B cell (primary cell): ENCODE measurements at regions not wholly inside any gene's neighbourhood (a gene's known extent, or its start where the extent isn't known, plus 50 kb on each side); places are given as distances from the start of the nearest gene placed in this dataset.

Experiments used
- ATAC-seq: fragments of 200-7000 bp; cut with Tn5 transposase; one replicate; pipeline ENCODE4 v1.10.0; 2021; ENCODE audit warnings: low read depth, mild to moderate bottlenecking, moderate number of reproducible peaks, moderate library complexity
- CTCF ChIA-PET: fragments of 350-600 bp; sonication (Branson Sonifier 250); formaldehyde crosslinking; loops from one replicate; lab custom pipeline; 2021; ENCODE audit warnings: antibody characterized with exemption, inconsistent platforms; lab: Charles Lee
- POLR2A ChIA-PET: fragments of 350-600 bp; sonication (Branson Sonifier 250); formaldehyde crosslinking; loops from one replicate; lab custom pipeline; 2021; ENCODE audit warnings: antibody characterized with exemption; lab: Charles Lee
- DNase-seq: peaks from one replicate; pipeline ENCODE4 v3.0.0; 2013
- H2AFZ ChIP-seq: 2 replicates; pipeline ENCODE4 v1.6.1; 2012; ENCODE audit warnings: mild to moderate bottlenecking, low read depth, low read length; ENCODE audit not compliant: insufficient read depth, poor library complexity, severe bottlenecking
- H3K27ac ChIP-seq, 2 donors: 1 replicate in 1 of 2; 2 replicates in 1 of 2; pipeline ENCODE4 v1.5.1; 2012 to 2013; ENCODE audit warnings: low read length in 2 of 2, mild to moderate bottlenecking in 2 of 2, moderate library complexity in 1 of 2
- H3K27me3 ChIP-seq, 4 experiments: fragments of 200-600 bp in 1 of 4; sonication (generic) in 1 of 4; replicated peaks in 1 of 4; 1 replicate in 2 of 4; 2 replicates in 2 of 4; pipeline versions ENCODE4 v1.6.1 to v1.7.0; 2013 to 2016; ENCODE audit warnings: low read length in 3 of 4, mild to moderate bottlenecking in 2 of 4, mixed read lengths in 1 of 4, moderate library complexity in 1 of 4; ENCODE audit not compliant: insufficient read depth in 4 of 4, control insufficient read depth in 3 of 4; ENCODE audit errors: control extremely low read depth in 1 of 4
- H3K36me3 ChIP-seq, 2 experiments: replicated peaks in 1 of 2; 1 replicate in 1 of 2; 2 replicates in 1 of 2; pipeline versions ENCODE4 v1.6.1 to v1.7.1; 2013; ENCODE audit warnings: low read length in 1 of 2; ENCODE audit not compliant: insufficient read depth in 2 of 2, control insufficient read depth in 1 of 2; ENCODE audit errors: control extremely low read depth in 1 of 2, extremely low read depth in 1 of 2
- H3K4me1 ChIP-seq, 2 donors: fragments of 200-600 bp in 1 of 2; sonication (generic) in 1 of 2; 1 replicate in 1 of 2; 2 replicates in 1 of 2; pipeline versions ENCODE4 v1.5.1 to v1.6.1; 2013 to 2017; ENCODE audit warnings: low read length in 2 of 2; ENCODE audit not compliant: control insufficient read depth in 2 of 2, insufficient read depth in 2 of 2
- H3K4me2 ChIP-seq: replicated peaks from 2 replicates; pipeline ENCODE3; 2012; ENCODE audit warnings: mild to moderate bottlenecking, low read depth, low read length; ENCODE audit not compliant: poor library complexity, severe bottlenecking
- H3K4me3 ChIP-seq, 5 experiments: fragments of 200-600 bp in 1 of 5; sonication (generic) in 1 of 5; 1 replicate in 3 of 5; 2 replicates in 2 of 5; pipeline versions ENCODE4 v1.5.1 to v1.7.0; 2011 to 2016; ENCODE audit warnings: low read length in 4 of 5, mild to moderate bottlenecking in 4 of 5, low read depth in 2 of 5, control low read depth in 1 of 5, moderate library complexity in 1 of 5; ENCODE audit not compliant: insufficient read depth in 1 of 5; ENCODE audit errors: control extremely low read depth in 1 of 5, extremely low read depth in 1 of 5
- H3K79me2 ChIP-seq: fragments of 200-600 bp; sonication (generic); one replicate; pipeline ENCODE4 v1.6.0; 2016; ENCODE audit warnings: low read length; ENCODE audit not compliant: control insufficient read depth, insufficient read depth
- H3K9ac ChIP-seq: fragments of 200-600 bp; sonication (generic); 2 replicates; pipeline ENCODE4 v1.6.1; 2017; ENCODE audit warnings: mild to moderate bottlenecking, low read length, moderate library complexity
- H3K9me3 ChIP-seq, 3 donors: one replicate each; pipeline versions ENCODE4 v1.6.1 to v1.7.1; 2013; ENCODE audit warnings: low read length in 2 of 3; ENCODE audit not compliant: control insufficient read depth in 2 of 3, insufficient read depth in 1 of 3; ENCODE audit errors: control extremely low read depth in 1 of 3
- H4K20me1 ChIP-seq: 2 replicates; pipeline ENCODE4 v1.6.0; 2012; ENCODE audit warnings: mild to moderate bottlenecking, low read length; ENCODE audit not compliant: insufficient read depth, control insufficient read depth, poor library complexity, severe bottlenecking
- H3K27ac Mint-ChIP-seq: one replicate; pipeline ENCODE4 v1.8.0; 2021; ENCODE audit warnings: mixed read lengths
- H3K27me3 Mint-ChIP-seq: one replicate; pipeline ENCODE4 v1.8.0; 2021; ENCODE audit warnings: mixed read lengths
- H3K4me1 Mint-ChIP-seq: one replicate; pipeline ENCODE4 v1.8.0; 2021; ENCODE audit warnings: mixed read lengths
- H3K4me3 Mint-ChIP-seq: one replicate; pipeline ENCODE4 v1.8.0; 2021; ENCODE audit warnings: mixed read lengths
- H3K9me3 Mint-ChIP-seq: one replicate; pipeline ENCODE4 v1.8.0; 2022; ENCODE audit warnings: mixed read lengths; ENCODE audit not compliant: insufficient read depth
- CTCF ChIP-seq: fragments of 200-600 bp; IDR thresholded peaks from one replicate; pipeline ENCODE4 v1.8.0; 2022; ENCODE audit warnings: antibody characterized with exemption, mild to moderate bottlenecking
- EZH2 ChIP-seq: IDR thresholded peaks from 2 replicates; pipeline ENCODE4 v1.6.1; 2012; ENCODE audit warnings: borderline replicate concordance, low read depth, mild to moderate bottlenecking, moderate library complexity, low read length; ENCODE audit not compliant: insufficient read depth, poor library complexity, severe bottlenecking
- WGBS: methylation state at CpG from one replicate; pipeline ENCODE4 v1.1.5; 2013; ENCODE audit warnings: missing lambda C conversion rate; ENCODE audit not compliant: insufficient coverage; 5-methylcytosine and 5-hydroxymethylcytosine counted together
- intact Hi-C: fragments of 100-400 bp; cut with micrococcal nuclease; formaldehyde crosslinking; loops from one replicate; pipeline ENCODE4 v1.10.0; 2022

- Histone ChIP-seq H3K9ac (no peak overlapping the region), H3K4me2 (no peak overlapping the region), H3K4me1 (no peaks in the 10 kb centered on the region), H3K4me3 (no peak overlapping the region), H4K20me1 (no peaks in the 10 kb centered on the region), H3K36me3 (no peaks in the 10 kb centered on the region), H3K27ac (no peak overlapping the region), H3K9me3 (peaks cover 0 to 10% (median 0%) of the 10 kb centered on the region in 3 donors), H3K27me3 (no peaks in the 10 kb centered on the region), H3K79me2 (no peaks in the 10 kb centered on the region), H2AFZ (no peak overlapping the region)
- POLR2A ChIA-PET = no interaction called here
- ATAC-seq (no peak), DNase-seq (no peak)
- no peaks in the 10 kb centered on the region for H3K27me3 Mint-ChIP-seq
- WGBS = 75% methylated on average over 2 of the region's 2 CpGs
- CTCF ChIA-PET = no interaction called here
- TF ChIP-seq CTCF = no peak
- no peak for TF ChIP-seq EZH2
- no peaks in the 10 kb centered on the region for H3K4me1 Mint-ChIP-seq
- no peaks in the 10 kb centered on the region for H3K9me3 Mint-ChIP-seq
- H3K4me3 Mint-ChIP-seq = no peak overlapping the region
- H3K27ac Mint-ChIP-seq = no peak overlapping the region
- intact Hi-C loops = no loop called here
Measured at GRCh38 chr6:19214231-19214630, 622.9 kb upstream of the ID4 start.

- H3K4me3 Mint-ChIP-seq = no peak overlapping the region
- no peaks in the 10 kb centered on the region for H3K27me3 Mint-ChIP-seq
- no peaks in the 10 kb centered on the region for H3K4me1 Mint-ChIP-seq
- WGBS = no CpG with 5 or more reads among the region's 1 CpG
- ATAC-seq = no peak
- H3K27ac ChIP-seq = no peak overlapping the region
- no peaks in the 10 kb centered on the region for H3K36me3 ChIP-seq
- H3K4me2 ChIP-seq = no peak overlapping the region
- no peak overlapping the region for H3K4me3 ChIP-seq
- H3K9me3 ChIP-seq = no peaks in the 10 kb centered on the region
- H3K4me1 ChIP-seq = no peaks in the 10 kb centered on the region
- POLR2A ChIA-PET = no interaction called here
- TF ChIP-seq CTCF (no peak), EZH2 (no peak)
- no peak for DNase-seq
- no peaks in the 10 kb centered on the region for H3K79me2 ChIP-seq
- no peak overlapping the region for H2AFZ ChIP-seq
- H3K9ac ChIP-seq = no peak overlapping the region
- H3K27me3 ChIP-seq = no peaks in the 10 kb centered on the region
- H4K20me1 ChIP-seq = no peaks in the 10 kb centered on the region
- peaks cover 5% of the 10 kb centered on the region for H3K9me3 Mint-ChIP-seq
- H3K27ac Mint-ChIP-seq = no peak overlapping the region
- intact Hi-C loops = no loop called here
- CTCF ChIA-PET = no interaction called here
Measured at GRCh38 chr6:19219931-19220330, 617.2 kb upstream of the ID4 start.
